Osteoblast (primary cell): ENCODE measurements at regions not wholly inside any gene's neighbourhood (a gene's known extent, or its start where the extent isn't known, plus 50 kb on each side); places are given as distances from the start of the nearest gene placed in this dataset.

ENCODE experiments used
- DNase-seq: peaks from one replicate; pipeline ENCODE4 v3.0.0; 2011; ENCODE audit warnings: low spot score, mixed read lengths; ENCODE audit not compliant: insufficient read length; ENCODE audit errors: missing footprints
- H2AFZ ChIP-seq: 2 replicates; pipeline ENCODE4 v1.6.0; 2011; ENCODE audit warnings: mild to moderate bottlenecking, low read length
- H3K27ac ChIP-seq: 2 replicates; pipeline ENCODE4 v1.5.1; 2011; ENCODE audit warnings: mild to moderate bottlenecking, low read depth, low read length, moderate library complexity
- H3K27me3 ChIP-seq: 2 replicates; pipeline ENCODE4 v1.6.0; 2012; ENCODE audit warnings: mild to moderate bottlenecking, control low read depth, inconsistent platforms, low read length, moderate library complexity; ENCODE audit not compliant: insufficient read depth
- H3K36me3 ChIP-seq: 2 replicates; pipeline ENCODE4 v1.5.1; 2011; ENCODE audit warnings: mild to moderate bottlenecking, low read length, control low read depth, moderate library complexity; ENCODE audit not compliant: insufficient read depth
- H3K4me1 ChIP-seq: 2 replicates; pipeline ENCODE4 v1.5.1; 2011; ENCODE audit warnings: mild to moderate bottlenecking, low read length, control low read depth, moderate library complexity; ENCODE audit not compliant: insufficient read depth
- H3K4me2 ChIP-seq: 2 replicates; pipeline ENCODE4 v1.6.0; 2011; ENCODE audit warnings: mild to moderate bottlenecking, low read length; ENCODE audit not compliant: insufficient read depth
- H3K4me3 ChIP-seq: fragments of 200-600 bp; sonication (generic); 3 replicates; pipeline ENCODE4 v1.5.1; 2012; ENCODE audit warnings: mild to moderate bottlenecking, low read length, inconsistent platforms; ENCODE audit not compliant: insufficient read depth
- H3K79me2 ChIP-seq: 2 replicates; pipeline ENCODE4 v1.6.0; 2012; ENCODE audit warnings: mild to moderate bottlenecking, low read length, control low read depth, inconsistent platforms; ENCODE audit not compliant: insufficient read depth
- H3K9me3 ChIP-seq: 2 replicates; pipeline ENCODE4 v1.5.1; 2011; ENCODE audit warnings: low read depth, low read length, control low read depth
- H4K20me1 ChIP-seq: 2 replicates; pipeline ENCODE4 v1.6.0; 2012; ENCODE audit warnings: mild to moderate bottlenecking, low read length, control low read depth; ENCODE audit not compliant: insufficient read depth
- CTCF ChIP-seq: IDR thresholded peaks from 2 replicates; pipeline ENCODE4 v1.5.1; 2011; ENCODE audit warnings: mild to moderate bottlenecking, low read depth, low read length, moderate library complexity; ENCODE audit errors: extremely low read depth

- H2AFZ ChIP-seq: no peak overlapping the region
- H3K4me2 ChIP-seq: no peak overlapping the region
- no peaks in the 10 kb centered on the region for H3K27me3 ChIP-seq
- no peak for DNase-seq
- H3K27ac ChIP-seq: no peak overlapping the region
- H3K4me3 ChIP-seq: no peak overlapping the region
- no peaks in the 10 kb centered on the region for H3K4me1 ChIP-seq
- no peaks in the 10 kb centered on the region for H3K79me2 ChIP-seq
- TF ChIP-seq CTCF: no peak
- H3K9me3 ChIP-seq: no peaks in the 10 kb centered on the region
- no peaks in the 10 kb centered on the region for H4K20me1 ChIP-seq
- H3K36me3 ChIP-seq: no peaks in the 10 kb centered on the region
Measured at GRCh38 chr5:63374085-63374484, 588.2 kb downstream of the HTR1A start.

GRCh38 chr5:63351164-63351563 is 611.1 kb downstream of the HTR1A start:
- Histone ChIP-seq H3K4me1 (no peaks in the 10 kb centered on the region), H3K27me3 (no peaks in the 10 kb centered on the region), H3K27ac (no peak overlapping the region), H3K36me3 (no peaks in the 10 kb centered on the region), H2AFZ (no peak overlapping the region), H3K4me3 (no peak overlapping the region), H3K9me3 (no peaks in the 10 kb centered on the region), H3K79me2 (no peaks in the 10 kb centered on the region), H4K20me1 (no peaks in the 10 kb centered on the region), H3K4me2 (no peak overlapping the region)
- DNase-seq: no peak
- TF ChIP-seq CTCF: no peak

- H3K79me2 ChIP-seq: no peaks in the 10 kb centered on the region
- no peak overlapping the region for H3K4me2 ChIP-seq
- no peaks in the 10 kb centered on the region for H3K9me3 ChIP-seq
- no peaks in the 10 kb centered on the region for H3K36me3 ChIP-seq
- H3K27ac ChIP-seq: no peak overlapping the region
- H4K20me1 ChIP-seq: no peaks in the 10 kb centered on the region
- no peak overlapping the region for H2AFZ ChIP-seq
- H3K27me3 ChIP-seq: no peaks in the 10 kb centered on the region
- H3K4me3 ChIP-seq: no peak overlapping the region
- H3K4me1 ChIP-seq: no peaks in the 10 kb centered on the region
- no peak for TF ChIP-seq CTCF
- DNase-seq: no peak
Measured at GRCh38 chr5:63346451-63346850, 615.8 kb downstream of the HTR1A start.

GRCh38 chr5:63341442-63341841 is 620.8 kb downstream of the HTR1A start:
- H3K27me3 ChIP-seq: no peaks in the 10 kb centered on the region
- H3K4me1 ChIP-seq: no peaks in the 10 kb centered on the region
- H3K4me2 ChIP-seq: no peak overlapping the region
- no peak for DNase-seq
- no peaks in the 10 kb centered on the region for H3K36me3 ChIP-seq
- no peak overlapping the region for H2AFZ ChIP-seq
- H3K9me3 ChIP-seq: no peaks in the 10 kb centered on the region
- H4K20me1 ChIP-seq: no peaks in the 10 kb centered on the region
- no peak for TF ChIP-seq CTCF
- H3K79me2 ChIP-seq: no peaks in the 10 kb centered on the region
- no peak overlapping the region for H3K4me3 ChIP-seq
- no peak overlapping the region for H3K27ac ChIP-seq
